Astrocyte of the spinal cord (primary cell): ENCODE measurements at regions not wholly inside any gene's neighbourhood (a gene's known extent, or its start where the extent isn't known, plus 50 kb on each side); places are given as distances from the start of the nearest gene placed in this dataset.

Experiments used
- DNase-seq: peaks from one replicate; pipeline ENCODE4 v3.0.0; 2011; ENCODE audit warnings: low read depth, low spot score
- H3K4me3 ChIP-seq: 2 replicates; pipeline ENCODE4 v1.5.1; 2011; ENCODE audit warnings: low read depth, mild to moderate bottlenecking, low read length, moderate library complexity
- CTCF ChIP-seq: IDR thresholded peaks from 2 replicates; pipeline ENCODE4 v1.5.1; 2012; ENCODE audit warnings: low read depth, mild to moderate bottlenecking, low read length, inconsistent platforms
- in situ Hi-C: cut with HindIII; loops from 2 replicates; pipeline ENCODE4 v1.10.0; 2017; ENCODE audit warnings: low sequenced_read_pairs

- no peak for TF ChIP-seq CTCF
- in situ Hi-C loops = no loop called here
- no peak overlapping the region for H3K4me3 ChIP-seq
- DNase-seq = no peak
Measured at GRCh38 chrX:137426695-137427425, 139.1 kb upstream of the ZIC3 start.

- DNase-seq = no peak
- no peak overlapping the region for H3K4me3 ChIP-seq
- in situ Hi-C loops = no loop called here
- TF ChIP-seq CTCF = no peak
Measured at GRCh38 chrX:137425986-137426385, 139.9 kb upstream of the ZIC3 start.

- in situ Hi-C loops = no loop called here
- no peak for DNase-seq
- no peak for TF ChIP-seq CTCF
- no peak overlapping the region for H3K4me3 ChIP-seq
Measured at GRCh38 chrX:137425273-137425902, 140.5 kb upstream of the ZIC3 start.

DNA sequence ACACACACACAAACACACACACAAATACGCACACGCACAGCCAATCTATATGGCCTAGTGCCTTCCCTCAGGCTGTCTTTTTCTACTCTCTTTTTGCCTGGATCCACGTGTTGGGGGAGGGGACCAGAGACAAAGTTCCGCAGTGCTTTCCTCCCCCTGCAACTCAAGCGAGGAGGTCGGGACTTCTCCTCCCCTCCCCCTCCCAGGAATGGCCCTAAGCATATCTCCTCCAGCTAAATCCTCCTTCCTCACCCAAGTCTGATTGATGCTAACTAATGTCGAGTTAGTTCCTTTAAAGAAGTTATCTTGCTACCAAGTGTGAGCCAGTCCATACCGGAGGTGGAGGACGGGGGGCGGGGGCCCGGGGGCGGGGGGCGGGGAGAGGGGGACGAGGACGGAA is 141.2 kb upstream of the ZIC3 start:
- H3K4me3 ChIP-seq = no peak overlapping the region
- in situ Hi-C loops = no loop called here
- TF ChIP-seq CTCF = no peak
- no peak for DNase-seq

- no peak for DNase-seq
- in situ Hi-C loops = no loop called here
- TF ChIP-seq CTCF = no peak
- H3K4me3 ChIP-seq = no peak overlapping the region
Measured at GRCh38 chrX:137423241-137423640, 142.7 kb upstream of the ZIC3 start.

DNA sequence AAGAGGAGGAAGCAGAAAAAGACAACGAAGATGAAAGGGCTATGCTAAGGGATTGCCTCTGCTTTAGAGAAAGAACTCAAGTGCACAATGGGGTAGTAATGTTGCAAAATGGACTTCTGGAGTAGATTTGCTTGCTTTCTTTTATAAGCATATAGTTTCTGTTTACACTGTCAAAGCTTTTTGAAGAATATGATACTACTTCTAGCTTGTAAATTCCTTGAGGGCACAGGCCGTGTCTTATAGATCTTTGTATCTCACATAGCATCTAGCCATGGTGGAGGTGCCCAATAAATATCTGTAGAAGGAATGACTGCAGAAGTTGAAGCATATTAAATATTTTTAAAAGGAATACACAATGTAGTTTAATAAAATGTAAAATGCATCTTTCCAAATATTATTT is 147.8 kb upstream of the ZIC3 start:
- H3K4me3 ChIP-seq = no peak overlapping the region
- TF ChIP-seq CTCF = no peak
- DNase-seq = no peak
- in situ Hi-C loops = no loop called here
